ENCODE measurements at regions not wholly inside any gene's neighbourhood (a gene's known extent, or its start where the extent isn't known, plus 50 kb on each side); places are given as distances from the start of the nearest gene placed in this dataset.

- TF ChIP-seq BCLAF1 (IDR thresholded peaks at IDR 0.05) (no peak), ELK1 (IDR thresholded peaks at IDR 0.05; ENCODE audit: low read depth, low read length) (no peak), ZNF217 (IDR thresholded peaks at IDR 0.05) (no peak)
Observed at GRCh38 chr3:35187908-35188307, 451.4 kb upstream of the ARPP21 start (continued).

- Histone ChIP-seq H2AFZ (ENCODE audit: control insufficient read depth, low read depth, low read length) (no peak overlapping the region), H3K9ac (ENCODE audit: control insufficient read depth, insufficient read depth, low read length) (no peak overlapping the region), H3K4me3 (no peak overlapping the region), H4K20me1 (ENCODE audit: control insufficient read depth, insufficient read depth) (no peaks in the 10 kb centered on the region), H3K27ac (ENCODE audit: control insufficient read depth, insufficient read depth) (no peak overlapping the region), H3K4me2 (ENCODE audit: control insufficient read depth, insufficient read depth) (no peak overlapping the region), H3K36me3 (ENCODE audit: control insufficient read depth in 2 of 2, insufficient read depth in 2 of 2, low read length in 1 of 2) (no peaks in the 10 kb centered on the region), H3K9me3 (replicated peaks; ENCODE audit: control insufficient read depth, insufficient read depth, low read length) (no peaks in the 10 kb centered on the region), H3K27me3 (replicated peaks in 1 of 2; ENCODE audit: control insufficient read depth in 2 of 2, insufficient read depth in 2 of 2, low read length in 1 of 2) (no peaks in the 10 kb centered on the region), H3K79me2 (ENCODE audit: control insufficient read depth, insufficient read depth, low read length) (no peaks in the 10 kb centered on the region), H3K4me1 (ENCODE audit: control insufficient read depth, insufficient read depth, low read length) (no peaks in the 10 kb centered on the region)
- ChIA-PET CTCF (no interaction called here), RAD21 (ENCODE audit: unreplicated experiment) (no interaction called here), SMC1A (ENCODE audit: uncharacterized antibody, unreplicated experiment) (no interaction called here), POLR2A (no interaction called here)
- ATAC-seq (no peak), DNase-seq (ENCODE audit: low read depth, low spot score) (no peak), FAIRE-seq (no peak)
- intact Hi-C loops (cut with micrococcal nuclease; ENCODE audit: unreplicated experiment) (no loop called here), in situ Hi-C loops (cut with MboI) (no loop called here)
- BruUV-seq (replicated peaks), result no TSS peak
- WGBS (ENCODE audit: insufficient coverage, insufficient replicate concordance, low lambda C conversion rate, missing lambda C conversion rate), result 6% methylated on average over 1 of the region's 1 CpG
- TF ChIP-seq MTA3 (IDR thresholded peaks at IDR 0.05; ENCODE audit: borderline replicate concordance, low read length) (no peak), HDAC6 (IDR thresholded peaks at IDR 0.05; ENCODE audit: unreplicated experiment) (no peak), REST (IDR thresholded peaks at IDR 0.05; ENCODE audit: low read depth, low read length) (no peak), SMARCA5 (IDR thresholded peaks at IDR 0.05) (no peak)
Observed at GRCh38 chr3:35194666-35195065, 444.7 kb upstream of the ARPP21 start.
